Upper lobe of left lung (tissue), 4 donors: ENCODE measurements at regions not wholly inside any gene's neighbourhood (a gene's known extent, or its start where the extent isn't known, plus 50 kb on each side); places are given as distances from the start of the nearest gene placed in this dataset.

ENCODE experiments used
- CTCF ChIP-seq, 6 experiments: fragments of 450-650 bp in 4 of 6; fragments of 200-600 bp in 2 of 6; sonication (generic) in 2 of 6; IDR thresholded peaks; one replicate each; pipeline ENCODE4 v1.5.1; 2016 to 2019; ENCODE audit warnings: antibody characterized with exemption in 6 of 6
- POLR2A ChIP-seq, 4 donors: fragments of 450-650 bp; IDR thresholded peaks; one replicate each; pipeline ENCODE4 v1.5.1; 2016 to 2017; ENCODE audit warnings: antibody characterized with exemption in 4 of 4, mild to moderate bottlenecking in 2 of 4
- POLR2AphosphoS5 ChIP-seq, 2 donors: sonication (generic); formaldehyde crosslinking; IDR thresholded peaks; one replicate each; pipeline ENCODE4 v1.5.1; 2017; ENCODE audit warnings: antibody characterized with exemption in 2 of 2

- TF ChIP-seq CTCF (IDR thresholded peaks at IDR 0.05) (no peak), POLR2A (IDR thresholded peaks at IDR 0.05) (no peak), POLR2AphosphoS5 (IDR thresholded peaks at IDR 0.05) (no peak)
These were observed 62.4 kb upstream of the PSMA6 start for GRCh38 chr14:35229792-35230089.
